Stimulated activated CD8-positive, alpha-beta memory T cell treated with anti-CD3 and anti-CD28 coated beads, Interleukin-7, amount 100 ng/mL, for 4 hours (primary cell): ENCODE measurements at regions not wholly inside any gene's neighbourhood (a gene's known extent, or its start where the extent isn't known, plus 50 kb on each side); places are given as distances from the start of the nearest gene placed in this dataset.

Experiments
- DNase-seq, 2 donors: peaks; one replicate each; pipeline ENCODE4 v3.0.0-alpha.2; 2020; ENCODE audit warnings: low read depth in 2 of 2

- DNase-seq = no peak
Observed at GRCh38 chr2:6512589-6512988, 353.1 kb downstream of the CMPK2 start.

- no peak for DNase-seq
Observed at GRCh38 chr2:6516674-6517073, 349.0 kb downstream of the CMPK2 start.

- no peak for DNase-seq
Observed at GRCh38 chr2:6518361-6518760, 347.3 kb downstream of the CMPK2 start.

GRCh38 chr2:6523476-6523875 is 342.2 kb downstream of the CMPK2 start:
- DNase-seq = no peak

- DNase-seq = no peak
Observed at GRCh38 chr2:6524691-6525474, 340.8 kb downstream of the CMPK2 start.

GRCh38 chr2:6525475-6525964 is 340.2 kb downstream of the CMPK2 start:
- no peak for DNase-seq

- no peak for DNase-seq
Observed at GRCh38 chr2:6526093-6526824, 339.4 kb downstream of the CMPK2 start.

- DNase-seq = no peak
Observed at GRCh38 chr2:6531304-6531703, 334.4 kb downstream of the CMPK2 start.

GRCh38 chr2:6535572-6535971 is 330.1 kb downstream of the CMPK2 start:
- DNase-seq = no peak

GRCh38 chr2:6538607-6539006 is 327.1 kb downstream of the CMPK2 start:
- DNase-seq = no peak

- no peak for DNase-seq
Observed at GRCh38 chr2:6545336-6545735, 320.4 kb downstream of the CMPK2 start.

GRCh38 chr2:6545795-6546194 is 319.9 kb downstream of the CMPK2 start:
- no peak for DNase-seq

GRCh38 chr2:6554466-6554865 is 311.2 kb downstream of the CMPK2 start:
- no peak for DNase-seq

- no peak for DNase-seq
Observed at GRCh38 chr2:6556755-6557154, 309.0 kb downstream of the CMPK2 start.

GRCh38 chr2:6557737-6558136 is 308.0 kb downstream of the CMPK2 start:
- DNase-seq = no peak

GRCh38 chr2:6562771-6563170 is 302.9 kb downstream of the CMPK2 start:
- no peak for DNase-seq

- no peak for DNase-seq
Observed at GRCh38 chr2:6564326-6564725, 301.4 kb downstream of the CMPK2 start.

- no peak for DNase-seq
Observed at GRCh38 chr2:6574121-6574520, 291.6 kb downstream of the CMPK2 start.

- DNase-seq = no peak
Observed at GRCh38 chr2:6576302-6576701, 289.4 kb downstream of the CMPK2 start.

GRCh38 chr2:6577960-6578359 is 287.7 kb downstream of the CMPK2 start:
- no peak for DNase-seq

- no peak for DNase-seq
Observed at GRCh38 chr2:6578416-6578815, 287.3 kb downstream of the CMPK2 start.

GRCh38 chr2:6579281-6579680 is 286.4 kb downstream of the CMPK2 start:
- DNase-seq = no peak

- DNase-seq = no peak
Observed at GRCh38 chr2:6580982-6581381, 284.7 kb downstream of the CMPK2 start.
